ENCODE measurements at regions not wholly inside any gene's neighbourhood (a gene's known extent, or its start where the extent isn't known, plus 50 kb on each side); places are given as distances from the start of the nearest gene placed in this dataset.

- H3K9me3 ChIP-seq (ENCODE audit: control insufficient read depth in 2 of 2, insufficient read depth in 1 of 2, low read depth in 1 of 2, low read length in 1 of 2): no peaks in the 10 kb centered on the region
- no peaks in the 10 kb centered on the region for H3K4me1 ChIP-seq (ENCODE audit: control insufficient read depth in 3 of 3, insufficient read depth in 2 of 3, low read depth in 1 of 3, low read length in 2 of 3)
- no peaks in the 10 kb centered on the region for H3K36me3 ChIP-seq (ENCODE audit: control insufficient read depth in 3 of 3, insufficient read depth in 2 of 3, low read depth in 1 of 3, low read length in 3 of 3)
- no peak overlapping the region for H3K27ac ChIP-seq (ENCODE audit: low read depth in 1 of 3, low read length in 2 of 3)
- no peak overlapping the region for H3K4me3 ChIP-seq (ENCODE audit: low read depth in 1 of 3, low read length in 3 of 3)
- no peaks in the 10 kb centered on the region for H3K27me3 ChIP-seq (ENCODE audit: control insufficient read depth in 3 of 3, insufficient read depth in 3 of 3, low read length in 3 of 3)
- DNase-seq (no peak), FAIRE-seq (no peak)
These were observed 202.8 kb downstream of the NEBL start for GRCh38 chr10:20694296-20694695.

DNA sequence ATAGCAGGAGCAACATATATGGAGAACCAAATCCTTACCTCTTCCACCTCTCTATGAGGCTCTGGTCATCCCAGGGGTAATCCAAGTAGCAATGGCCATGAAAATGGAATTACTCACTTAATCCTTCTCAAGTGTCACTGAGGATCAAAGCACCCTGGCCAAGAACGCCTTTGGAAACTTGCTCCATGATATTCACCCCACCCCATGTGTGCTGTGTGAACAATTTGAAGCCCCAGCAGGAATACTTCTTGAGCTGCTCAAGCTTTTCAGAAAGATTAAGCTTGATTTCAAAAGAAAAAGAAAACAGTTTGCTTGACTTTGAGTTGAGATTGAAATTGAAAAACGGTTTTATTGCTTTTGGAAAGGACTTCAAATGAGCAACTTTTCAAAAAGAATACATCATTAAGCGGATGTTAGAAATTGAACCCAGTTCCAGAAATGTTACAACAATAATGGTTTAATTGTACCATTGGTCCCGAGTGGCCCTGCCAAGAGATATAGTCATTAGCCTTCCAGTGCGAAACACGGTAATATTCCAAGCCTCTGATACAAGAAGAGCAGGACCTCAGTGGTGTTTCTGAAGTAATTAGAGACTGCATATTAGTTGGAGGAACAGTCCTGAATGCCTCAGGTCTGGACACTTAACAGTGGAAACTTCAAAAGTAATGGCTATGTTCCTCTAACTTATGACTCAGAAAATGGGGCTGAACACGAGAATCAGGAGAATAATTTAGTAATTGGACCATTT, 208.1 kb downstream of the NEBL start:
- no peak overlapping the region for H3K4me3 ChIP-seq (ENCODE audit: low read depth in 1 of 3, low read length in 3 of 3)
- H3K9me3 ChIP-seq (ENCODE audit: control insufficient read depth in 2 of 2, insufficient read depth in 1 of 2, low read depth in 1 of 2, low read length in 1 of 2): no peaks in the 10 kb centered on the region
- no peak overlapping the region for H3K27ac ChIP-seq (ENCODE audit: low read depth in 1 of 3, low read length in 2 of 3)
- DNase-seq (no peak), FAIRE-seq (no peak)
- H3K4me1 ChIP-seq (ENCODE audit: control insufficient read depth in 3 of 3, insufficient read depth in 2 of 3, low read depth in 1 of 3, low read length in 2 of 3): no peaks in the 10 kb centered on the region
- no peaks in the 10 kb centered on the region for H3K36me3 ChIP-seq (ENCODE audit: control insufficient read depth in 3 of 3, insufficient read depth in 2 of 3, low read depth in 1 of 3, low read length in 3 of 3)
- no peaks in the 10 kb centered on the region for H3K27me3 ChIP-seq (ENCODE audit: control insufficient read depth in 3 of 3, insufficient read depth in 3 of 3, low read length in 3 of 3)
- WGBS, 3 donors: 67 to 83% (median 72%) methylated on average over 7 of the region's 7 CpGs

GRCh38 chr10:20686015-20686635, 211.0 kb downstream of the NEBL start:
- H3K36me3 ChIP-seq (ENCODE audit: control insufficient read depth in 3 of 3, insufficient read depth in 2 of 3, low read depth in 1 of 3, low read length in 3 of 3): no peaks in the 10 kb centered on the region
- no peak overlapping the region for H3K27ac ChIP-seq (ENCODE audit: low read depth in 1 of 3, low read length in 2 of 3)
- no peaks in the 10 kb centered on the region for H3K4me1 ChIP-seq (ENCODE audit: control insufficient read depth in 3 of 3, insufficient read depth in 2 of 3, low read depth in 1 of 3, low read length in 2 of 3)
- WGBS, 3 donors: 69 to 76% (median 70%) methylated on average over 7 of the region's 7 CpGs
- peaks cover 0 to 6% of the 10 kb centered on the region in 2 donors for H3K9me3 ChIP-seq (ENCODE audit: control insufficient read depth in 2 of 2, insufficient read depth in 1 of 2, low read depth in 1 of 2, low read length in 1 of 2)
- H3K4me3 ChIP-seq (ENCODE audit: low read depth in 1 of 3, low read length in 3 of 3): no peak overlapping the region
- H3K27me3 ChIP-seq (ENCODE audit: control insufficient read depth in 3 of 3, insufficient read depth in 3 of 3, low read length in 3 of 3): no peaks in the 10 kb centered on the region
- DNase-seq: no peak
- no peak for FAIRE-seq

DNA sequence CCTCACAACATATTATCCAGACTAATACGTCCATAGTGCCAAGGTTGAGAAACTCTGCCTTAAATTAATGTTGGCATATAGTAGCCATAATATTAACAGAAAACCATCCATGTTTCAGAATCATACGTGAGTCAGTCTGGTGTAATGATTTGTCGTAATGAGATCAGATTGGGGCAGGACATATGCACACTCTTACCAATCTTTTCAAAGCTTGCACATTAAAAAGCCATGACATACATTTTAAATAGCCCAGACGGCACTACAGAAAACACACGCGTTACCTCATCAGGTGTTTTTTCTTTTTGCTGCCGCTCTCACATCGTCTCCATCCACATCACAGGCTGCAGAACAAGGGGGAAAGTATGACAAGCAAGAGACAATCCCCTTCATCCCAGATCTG, 211.6 kb downstream of the NEBL start:
- FAIRE-seq: no peak
- WGBS, 3 donors: 86 to 90% (median 89%) methylated on average over 8 of the region's 8 CpGs

GRCh38 chr10:20683345-20683744, 213.8 kb downstream of the NEBL start:
- Histone ChIP-seq H3K27me3 (ENCODE audit: control insufficient read depth in 3 of 3, insufficient read depth in 3 of 3, low read length in 3 of 3) (no peaks in the 10 kb centered on the region), H3K4me1 (ENCODE audit: control insufficient read depth in 3 of 3, insufficient read depth in 2 of 3, low read depth in 1 of 3, low read length in 2 of 3) (no peaks in the 10 kb centered on the region), H3K9me3 (ENCODE audit: control insufficient read depth in 2 of 2, insufficient read depth in 1 of 2, low read depth in 1 of 2, low read length in 1 of 2) (peaks cover 0 to 6% of the 10 kb centered on the region in 2 donors), H3K36me3 (ENCODE audit: control insufficient read depth in 3 of 3, insufficient read depth in 2 of 3, low read depth in 1 of 3, low read length in 3 of 3) (no peaks in the 10 kb centered on the region), H3K27ac (ENCODE audit: low read depth in 1 of 3, low read length in 2 of 3) (no peak overlapping the region), H3K4me3 (ENCODE audit: low read depth in 1 of 3, low read length in 3 of 3) (no peak overlapping the region)
- FAIRE-seq: no peak
- DNase-seq: peak; percentile 22 to 47

More for the DNA sequence above, 211.6 kb downstream of the NEBL start:
- Histone ChIP-seq H3K4me1 (ENCODE audit: control insufficient read depth in 3 of 3, insufficient read depth in 2 of 3, low read depth in 1 of 3, low read length in 2 of 3) (no peaks in the 10 kb centered on the region), H3K27ac (ENCODE audit: low read depth in 1 of 3, low read length in 2 of 3) (no peak overlapping the region), H3K36me3 (ENCODE audit: control insufficient read depth in 3 of 3, insufficient read depth in 2 of 3, low read depth in 1 of 3, low read length in 3 of 3) (no peaks in the 10 kb centered on the region), H3K27me3 (ENCODE audit: control insufficient read depth in 3 of 3, insufficient read depth in 3 of 3, low read length in 3 of 3) (no peaks in the 10 kb centered on the region), H3K9me3 (ENCODE audit: control insufficient read depth in 2 of 2, insufficient read depth in 1 of 2, low read depth in 1 of 2, low read length in 1 of 2) (peaks cover 0 to 6% of the 10 kb centered on the region in 2 donors), H3K4me3 (ENCODE audit: low read depth in 1 of 3, low read length in 3 of 3) (no peak overlapping the region)
- DNase-seq: no peak

GRCh38 chr10:20682782-20683181, 214.3 kb downstream of the NEBL start:
- Histone ChIP-seq H3K4me1 (ENCODE audit: control insufficient read depth in 3 of 3, insufficient read depth in 2 of 3, low read depth in 1 of 3, low read length in 2 of 3) (no peaks in the 10 kb centered on the region), H3K4me3 (ENCODE audit: low read depth in 1 of 3, low read length in 3 of 3) (no peak overlapping the region), H3K27ac (ENCODE audit: low read depth in 1 of 3, low read length in 2 of 3) (no peak overlapping the region), H3K27me3 (ENCODE audit: control insufficient read depth in 3 of 3, insufficient read depth in 3 of 3, low read length in 3 of 3) (no peaks in the 10 kb centered on the region), H3K36me3 (ENCODE audit: control insufficient read depth in 3 of 3, insufficient read depth in 2 of 3, low read depth in 1 of 3, low read length in 3 of 3) (no peaks in the 10 kb centered on the region), H3K9me3 (ENCODE audit: control insufficient read depth in 2 of 2, insufficient read depth in 1 of 2, low read depth in 1 of 2, low read length in 1 of 2) (peaks cover 0 to 6% of the 10 kb centered on the region in 2 donors)
- 67 to 75% (median 68%) methylated on average over 3 of the region's 3 CpGs for WGBS, 3 donors
- DNase-seq (no peak), FAIRE-seq (no peak)

- WGBS, 3 donors: 64 to 70% (median 65%) methylated on average over 5 of the region's 5 CpGs
These were observed 219.8 kb downstream of the NEBL start for GRCh38 chr10:20677340-20677739.

DNA sequence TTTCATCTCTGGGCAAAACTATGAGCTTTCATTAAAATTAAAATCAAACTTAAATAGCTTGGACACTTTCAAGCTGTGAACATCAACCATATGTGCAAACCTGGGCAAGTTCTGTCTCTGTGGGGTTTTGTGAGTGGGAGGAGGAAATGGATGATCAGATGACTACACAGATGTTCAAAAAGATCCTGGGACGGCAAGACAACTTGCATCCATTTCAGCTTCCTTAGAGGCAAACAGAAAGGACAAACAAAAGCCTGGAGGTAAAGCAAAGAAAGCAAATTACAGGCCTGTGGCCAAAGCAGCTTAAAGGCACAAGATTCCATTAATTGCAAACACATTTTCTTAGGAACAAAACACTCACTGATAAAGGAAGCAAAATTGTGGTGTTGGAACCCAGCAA, 222.2 kb downstream of the NEBL start:
- DNase-seq (no peak), FAIRE-seq (no peak)
- Histone ChIP-seq H3K9me3 (ENCODE audit: control insufficient read depth in 2 of 2, insufficient read depth in 1 of 2, low read depth in 1 of 2, low read length in 1 of 2) (no peaks in the 10 kb centered on the region), H3K4me1 (ENCODE audit: control insufficient read depth in 3 of 3, insufficient read depth in 2 of 3, low read depth in 1 of 3, low read length in 2 of 3) (no peaks in the 10 kb centered on the region), H3K36me3 (ENCODE audit: control insufficient read depth in 3 of 3, insufficient read depth in 2 of 3, low read depth in 1 of 3, low read length in 3 of 3) (no peaks in the 10 kb centered on the region), H3K27me3 (ENCODE audit: control insufficient read depth in 3 of 3, insufficient read depth in 3 of 3, low read length in 3 of 3) (no peaks in the 10 kb centered on the region), H3K4me3 (ENCODE audit: low read depth in 1 of 3, low read length in 3 of 3) (no peak overlapping the region), H3K27ac (ENCODE audit: low read depth in 1 of 3, low read length in 2 of 3) (no peak overlapping the region)
- 12 to 20% (median 15%) methylated on average over 1 of the region's 1 CpG for WGBS, 3 donors

More at GRCh38 chr10:20677340-20677739, 219.8 kb downstream of the NEBL start:
- Histone ChIP-seq H3K27ac (ENCODE audit: low read depth in 1 of 3, low read length in 2 of 3) (no peak overlapping the region), H3K27me3 (ENCODE audit: control insufficient read depth in 3 of 3, insufficient read depth in 3 of 3, low read length in 3 of 3) (no peaks in the 10 kb centered on the region), H3K9me3 (ENCODE audit: control insufficient read depth in 2 of 2, insufficient read depth in 1 of 2, low read depth in 1 of 2, low read length in 1 of 2) (no peaks in the 10 kb centered on the region), H3K4me1 (ENCODE audit: control insufficient read depth in 3 of 3, insufficient read depth in 2 of 3, low read depth in 1 of 3, low read length in 2 of 3) (no peaks in the 10 kb centered on the region), H3K4me3 (ENCODE audit: low read depth in 1 of 3, low read length in 3 of 3) (no peak overlapping the region), H3K36me3 (ENCODE audit: control insufficient read depth in 3 of 3, insufficient read depth in 2 of 3, low read depth in 1 of 3, low read length in 3 of 3) (no peaks in the 10 kb centered on the region)
- FAIRE-seq: no peak
- no peak for DNase-seq

- Histone ChIP-seq H3K9me3 (ENCODE audit: control insufficient read depth in 2 of 2, insufficient read depth in 1 of 2, low read depth in 1 of 2, low read length in 1 of 2) (no peaks in the 10 kb centered on the region), H3K4me3 (ENCODE audit: low read depth in 1 of 3, low read length in 3 of 3) (no peak overlapping the region), H3K27me3 (ENCODE audit: control insufficient read depth in 3 of 3, insufficient read depth in 3 of 3, low read length in 3 of 3) (no peaks in the 10 kb centered on the region), H3K4me1 (ENCODE audit: control insufficient read depth in 3 of 3, insufficient read depth in 2 of 3, low read depth in 1 of 3, low read length in 2 of 3) (no peaks in the 10 kb centered on the region), H3K36me3 (ENCODE audit: control insufficient read depth in 3 of 3, insufficient read depth in 2 of 3, low read depth in 1 of 3, low read length in 3 of 3) (no peaks in the 10 kb centered on the region), H3K27ac (ENCODE audit: low read depth in 1 of 3, low read length in 2 of 3) (no peak overlapping the region)
- no peak for DNase-seq
- WGBS, 3 donors: 56 to 78% (median 76%) methylated on average over 4 of the region's 4 CpGs
- FAIRE-seq: no peak
These were observed 223.9 kb downstream of the NEBL start for GRCh38 chr10:20673175-20673574.
